Kidney (tissue), 13 donors: ENCODE measurements at regions not wholly inside any gene's neighbourhood (a gene's known extent, or its start where the extent isn't known, plus 50 kb on each side); places are given as distances from the start of the nearest gene placed in this dataset.

Source experiments
- DNase-seq, 5 donors: peaks; one replicate each; pipeline ENCODE4 v3.0.0-alpha.2; 2013 to 2020
- FAIRE-seq: peaks from 2 replicates; lab custom pipeline; 2012; peaks lifted over from hg19 to GRCh38; lab: Jason Lieb, UNC
- H3K27ac ChIP-seq, 2 donors: one replicate each; pipeline ENCODE4 v1.7.0; 2013; ENCODE audit warnings: low read depth in 2 of 2, low read length in 2 of 2, inconsistent platforms in 1 of 2
- H3K27me3 ChIP-seq: one replicate; pipeline ENCODE4 v1.7.1; 2013; ENCODE audit warnings: low read length, inconsistent platforms; ENCODE audit not compliant: control insufficient read depth, insufficient read depth
- H3K36me3 ChIP-seq, 3 donors: one replicate each; pipeline versions ENCODE4 v1.7.0 to v1.7.1; 2013; ENCODE audit warnings: low read length in 3 of 3, control low read depth in 1 of 3, inconsistent platforms in 1 of 3; ENCODE audit not compliant: insufficient read depth in 3 of 3, control insufficient read depth in 2 of 3
- H3K4me1 ChIP-seq, 3 donors: one replicate each; pipeline versions ENCODE4 v1.7.0 to v1.7.1; 2013; ENCODE audit warnings: low read length in 3 of 3, inconsistent platforms in 1 of 3, low read depth in 1 of 3; ENCODE audit not compliant: control insufficient read depth in 2 of 3, insufficient read depth in 2 of 3
- H3K4me3 ChIP-seq, 3 donors: one replicate each; pipeline versions ENCODE4 v1.7.0 to v1.8.1; 2013; ENCODE audit warnings: low read length in 3 of 3, control low read depth in 1 of 3, inconsistent platforms in 1 of 3
- H3K9ac ChIP-seq, 3 donors: one replicate each; pipeline versions ENCODE4 v1.7.0 to v1.7.1; 2013; ENCODE audit warnings: low read length in 3 of 3, control low read depth in 1 of 3, inconsistent platforms in 1 of 3
- H3K9me3 ChIP-seq, 3 donors: one replicate each; pipeline versions ENCODE4 v1.7.0 to v1.7.1; 2013; ENCODE audit warnings: low read length in 3 of 3, control low read depth in 1 of 3, inconsistent platforms in 1 of 3; ENCODE audit not compliant: control insufficient read depth in 2 of 3, insufficient read depth in 1 of 3
- CTCF ChIP-seq: IDR thresholded peaks from 3 replicates; pipeline ENCODE4 v1.5.1; 2012; ENCODE audit warnings: mild to moderate bottlenecking, moderate library complexity, borderline replicate concordance; ENCODE audit not compliant: insufficient read depth; ENCODE audit errors: extremely low read depth
- intact Hi-C: fragments of 100-400 bp; cut with DNase I; formaldehyde crosslinking; loops from one replicate; pipeline ENCODE4 v1.11.1; 2022
- donor health status: control.
- donor health status: control.
- donor health status: control.
- donor health status: control.
- donor health status: control.
- donor health status: DM: yes; HTN: yes; CAD: no.
- donor health status: Normal renal cell carcinoma (clear cell type).

- intact Hi-C loops: no loop called here
- Histone ChIP-seq H3K9ac (no peak overlapping the region), H3K27me3 (no peaks in the 10 kb centered on the region), H3K4me1 (no peaks in the 10 kb centered on the region), H3K9me3 (peaks cover 0 to 9% (median 4%) of the 10 kb centered on the region in 3 donors), H3K4me3 (no peak overlapping the region), H3K27ac (no peak overlapping the region), H3K36me3 (no peaks in the 10 kb centered on the region)
- TF ChIP-seq CTCF: no peak
- FAIRE-seq: no peak
- DNase-seq: no peak
These were observed 103.8 kb downstream of the UNCX start for GRCh38 chr7:1336509-1336908.

DNA sequence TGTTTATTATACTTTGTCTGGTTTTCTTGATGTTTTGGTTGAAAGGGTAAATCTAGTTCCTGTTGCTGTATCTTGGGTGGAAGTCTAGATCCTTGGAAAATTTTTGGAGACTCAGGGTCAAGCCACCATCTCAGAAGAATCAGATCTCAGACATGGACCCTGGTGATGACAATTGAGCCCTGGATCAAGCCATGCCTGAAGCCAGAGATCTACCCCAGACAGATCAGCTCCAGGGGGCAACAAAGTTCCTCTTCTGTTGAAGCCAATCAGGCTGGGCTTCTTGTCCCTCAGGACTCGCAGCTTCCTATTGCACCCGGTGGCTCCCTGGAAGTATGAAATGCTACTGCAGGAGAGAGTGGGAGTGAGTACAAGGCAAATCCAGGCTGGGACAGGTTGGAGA, 106.9 kb downstream of the UNCX start:
- Histone ChIP-seq H3K36me3 (no peaks in the 10 kb centered on the region), H3K9me3 (peaks cover 0 to 9% (median 4%) of the 10 kb centered on the region in 3 donors), H3K27me3 (no peaks in the 10 kb centered on the region), H3K4me1 (no peaks in the 10 kb centered on the region), H3K27ac (no peak overlapping the region), H3K9ac (no peak overlapping the region), H3K4me3 (no peak overlapping the region)
- DNase-seq (peak in 2 of 5 donors; percentile 7 to 9), FAIRE-seq (no peak)
- intact Hi-C loops: no loop called here
- TF ChIP-seq CTCF: no peak

- Histone ChIP-seq H3K9ac (no peak overlapping the region), H3K27me3 (no peaks in the 10 kb centered on the region), H3K27ac (no peak overlapping the region), H3K4me3 (no peak overlapping the region), H3K36me3 (no peaks in the 10 kb centered on the region), H3K9me3 (peaks cover 0 to 9% (median 4%) of the 10 kb centered on the region in 3 donors), H3K4me1 (no peaks in the 10 kb centered on the region)
- intact Hi-C loops: no loop called here
- DNase-seq (peak in 3 of 5 donors; percentile 16 to 58 (median 42)), FAIRE-seq (no peak)
- no peak for TF ChIP-seq CTCF
These were observed 107.4 kb downstream of the UNCX start for GRCh38 chr7:1340031-1340430.
